SK-N-SH (cell line): ENCODE measurements at regions not wholly inside any gene's neighbourhood (a gene's known extent, or its start where the extent isn't known, plus 50 kb on each side); places are given as distances from the start of the nearest gene placed in this dataset.

ENCODE experiments used
- CTCF ChIA-PET: fragments of 300-600, 350-600 bp; formaldehyde crosslinking; extraction: SDS; loops from one replicate; lab custom pipeline; 2021; lab: Yijun Ruan, JAX
- POLR2A ChIA-PET: fragments of 350-600 bp; sonication (Branson Sonifier 250); formaldehyde crosslinking; extraction: SDS; loops from one replicate; lab custom pipeline; 2020; ENCODE audit warnings: antibody characterized with exemption, inconsistent platforms; lab: Yijun Ruan, JAX
- DNase-seq: peaks from one replicate; pipeline ENCODE4 v3.0.0; 2012
- H2AFZ ChIP-seq: fragments of 200-600 bp; sonication (generic); 2 replicates; pipeline ENCODE4 v1.8.1; 2016; ENCODE audit warnings: antibody characterized with exemption, mild to moderate bottlenecking, low read depth
- H3F3A ChIP-seq: fragments of 200-600 bp; sonication (generic); replicated peaks from 2 replicates; pipeline ENCODE3; 2016; ENCODE audit warnings: antibody characterized with exemption, mild to moderate bottlenecking; ENCODE audit not compliant: insufficient read depth
- H3K27ac ChIP-seq, 2 experiments: fragments of 200-500 bp in 1 of 2; fragments of 200-600 bp in 1 of 2; sonication (Bioruptor generic) in 1 of 2; sonication (generic), shearing (Covaris generic) in 1 of 2; 2 replicates each; pipeline versions ENCODE4 v1.5.1 to v1.6.1; 2014 to 2016; ENCODE audit warnings: low read depth in 2 of 2, inconsistent platforms in 1 of 2, low read length in 1 of 2, mild to moderate bottlenecking in 1 of 2, mixed read lengths in 1 of 2
- H3K27me3 ChIP-seq: fragments of 200-600 bp; sonication (generic), shearing (Covaris generic); 2 replicates; pipeline ENCODE4 v1.6.1; 2016; ENCODE audit warnings: mixed run types; ENCODE audit not compliant: insufficient read depth
- H3K36me3 ChIP-seq, 2 experiments: fragments of 200-500 bp in 1 of 2; fragments of 200-600 bp in 1 of 2; sonication (Bioruptor generic) in 1 of 2; sonication (generic) in 1 of 2; replicated peaks in 1 of 2; 2 replicates each; pipeline versions ENCODE3 to v1.5.1; 2014 to 2016; ENCODE audit warnings: low read length in 1 of 2, mild to moderate bottlenecking in 1 of 2; ENCODE audit not compliant: insufficient read depth in 2 of 2, control insufficient read depth in 1 of 2
- H3K4me1 ChIP-seq, 2 experiments: fragments of 200-500 bp in 1 of 2; fragments of 200-600 bp in 1 of 2; sonication (Bioruptor generic) in 1 of 2; sonication (generic), shearing (Covaris generic) in 1 of 2; 2 replicates each; pipeline versions ENCODE4 v1.5.1 to v1.6.1; 2014 to 2016; ENCODE audit warnings: low read depth in 1 of 2, low read length in 1 of 2, mixed run types in 1 of 2; ENCODE audit not compliant: insufficient read depth in 2 of 2, control insufficient read depth in 1 of 2
- H3K4me2 ChIP-seq: fragments of 200-600 bp; sonication (generic), shearing (Covaris generic); 2 replicates; pipeline ENCODE4 v1.6.1; 2017; ENCODE audit warnings: mixed run types
- H3K4me3 ChIP-seq, 2 experiments: fragments of 200-500 bp in 1 of 2; fragments of 200-600 bp in 1 of 2; sonication (Bioruptor generic) in 1 of 2; sonication (generic), shearing (Covaris generic) in 1 of 2; 2 replicates each; pipeline versions ENCODE4 v1.5.1 to v1.8.1; 2014 to 2016; ENCODE audit warnings: low read depth in 2 of 2, inconsistent platforms in 1 of 2, low read length in 1 of 2, mild to moderate bottlenecking in 1 of 2, mixed read lengths in 1 of 2, moderate library complexity in 1 of 2
- H3K79me2 ChIP-seq: fragments of 200-600 bp; sonication (generic); 2 replicates; pipeline ENCODE4 v1.8.1; 2017; ENCODE audit warnings: mild to moderate bottlenecking; ENCODE audit not compliant: insufficient read depth
- H3K9ac ChIP-seq: fragments of 200-600 bp; sonication (generic); 2 replicates; pipeline ENCODE4 v1.6.1; 2017; ENCODE audit warnings: mixed run types
- H3K9me2 ChIP-seq: fragments of 200-600 bp; sonication (generic); 2 replicates; pipeline ENCODE4 v1.6.1; 2017; ENCODE audit warnings: mixed run types
- H3K9me3 ChIP-seq: fragments of 200-600 bp; sonication (generic); 2 replicates; pipeline ENCODE4 v1.6.1; 2017; ENCODE audit warnings: mixed run types, mild to moderate bottlenecking, moderate library complexity
- H4K20me1 ChIP-seq: fragments of 200-600 bp; sonication (generic); 2 replicates; pipeline ENCODE4 v1.6.1; 2017; ENCODE audit warnings: mild to moderate bottlenecking, mixed run types; ENCODE audit not compliant: insufficient read depth
- EP300 ChIP-seq, 2 experiments: IDR thresholded peaks; 2 replicates each; pipeline versions ENCODE4 v1.4.0 to v1.6.1; 2012; ENCODE audit warnings: borderline replicate concordance in 1 of 2, low read depth in 1 of 2, low read length in 1 of 2
- EZH2phosphoT487 ChIP-seq: fragments of 200-600 bp; sonication (generic); IDR thresholded peaks from 2 replicates; pipeline ENCODE4 v1.6.1; 2017; ENCODE audit warnings: low read depth, mixed run types, mild to moderate bottlenecking, antibody characterized with exemption, moderate library complexity, borderline replicate concordance
- FOSL2 ChIP-seq: IDR thresholded peaks from 2 replicates; pipeline ENCODE4 v1.4.0; 2012; ENCODE audit warnings: low read depth, mild to moderate bottlenecking, moderate library complexity, borderline replicate concordance
- FOXM1 ChIP-seq: IDR thresholded peaks from 2 replicates; pipeline ENCODE4 v1.4.0; 2012; ENCODE audit warnings: low read depth, mild to moderate bottlenecking
- GABPA ChIP-seq: IDR thresholded peaks from 2 replicates; pipeline ENCODE4 v1.4.0; 2012; ENCODE audit warnings: low read depth, mild to moderate bottlenecking
- JUND ChIP-seq: IDR thresholded peaks from 2 replicates; pipeline ENCODE4 v1.4.0; 2012
- MAX ChIP-seq: IDR thresholded peaks from 2 replicates; pipeline ENCODE4 v1.4.0; 2012; ENCODE audit warnings: low read depth
- MEF2A ChIP-seq: IDR thresholded peaks from 2 replicates; pipeline ENCODE4 v1.4.0; 2012; ENCODE audit warnings: low read depth, borderline replicate concordance
- MXI1 ChIP-seq: IDR thresholded peaks from 2 replicates; pipeline ENCODE4 v1.6.1; 2012; ENCODE audit warnings: mild to moderate bottlenecking, low read depth, low read length, improper control_type of control experiment
- NFIC ChIP-seq: IDR thresholded peaks from 2 replicates; pipeline ENCODE4 v1.4.0; 2012; ENCODE audit warnings: borderline replicate concordance
- PBX3 ChIP-seq: IDR thresholded peaks from 2 replicates; pipeline ENCODE4; 2012
- RAD21 ChIP-seq: IDR thresholded peaks from 2 replicates; pipeline ENCODE4 v1.6.1; 2012; ENCODE audit warnings: mild to moderate bottlenecking, low read length
- RCOR1 ChIP-seq: fragments of 150-350 bp; IDR thresholded peaks from 2 replicates; pipeline ENCODE4 v1.6.1; 2017; ENCODE audit warnings: antibody characterized with exemption, low read length
- RFX5 ChIP-seq: IDR thresholded peaks from 2 replicates; pipeline ENCODE4 v1.6.1; 2012; ENCODE audit warnings: mild to moderate bottlenecking, improper control_type of control experiment, low read length
- SMC3 ChIP-seq: IDR thresholded peaks from 2 replicates; pipeline ENCODE4 v1.6.1; 2012; ENCODE audit warnings: low read depth, low read length, improper control_type of control experiment
- TCF12 ChIP-seq: IDR thresholded peaks from 2 replicates; pipeline ENCODE4 v1.4.0; 2012
- TEAD4 ChIP-seq: IDR thresholded peaks from 2 replicates; pipeline ENCODE4 v1.4.0; 2012; ENCODE audit warnings: mild to moderate bottlenecking, borderline replicate concordance; ENCODE audit not compliant: insufficient read depth
- USF1 ChIP-seq: IDR thresholded peaks from 2 replicates; pipeline ENCODE4 v1.4.0; 2012; ENCODE audit warnings: low read depth, borderline replicate concordance
- USF2 ChIP-seq: fragments of 150-350 bp; IDR thresholded peaks from 2 replicates; pipeline ENCODE4 v1.6.1; 2017; ENCODE audit warnings: antibody characterized with exemption, low read length, low read depth, borderline replicate concordance
- YY1 ChIP-seq: IDR thresholded peaks from 2 replicates; pipeline ENCODE4 v1.4.0; 2012; ENCODE audit warnings: low read depth, mild to moderate bottlenecking
- WGBS: methylation state at CpG from one replicate; pipeline ENCODE4 v1.1.6; 2017; ENCODE audit warnings: low lambda C conversion rate; 5-methylcytosine and 5-hydroxymethylcytosine counted together

- no peak overlapping the region for H3K27ac ChIP-seq
- H4K20me1 ChIP-seq: no peaks in the 10 kb centered on the region
- H3K27me3 ChIP-seq: no peaks in the 10 kb centered on the region
- no peak for DNase-seq
- H3K9me3 ChIP-seq: no peaks in the 10 kb centered on the region
- H3K4me1 ChIP-seq: no peaks in the 10 kb centered on the region
- no peak overlapping the region for H3K4me3 ChIP-seq
- no peaks in the 10 kb centered on the region for H3K36me3 ChIP-seq
- no peak overlapping the region for H3K9ac ChIP-seq
- H3K9me2 ChIP-seq: no peaks in the 10 kb centered on the region; the same call in 1 of the 2 replicates
- H3K79me2 ChIP-seq: no peaks in the 10 kb centered on the region
- POLR2A ChIA-PET: no interaction called here
- TF ChIP-seq EP300 (IDR thresholded peaks at IDR 0.05; ENCODE audit: borderline replicate concordance in 1 of 2, low read depth in 1 of 2, low read length in 1 of 2) (no peak), TCF12 (no peak), FOSL2 (no peak), MXI1 (no peak), USF1 (no peak), YY1 (no peak)
- TF ChIP-seq, all 33 proteins: peak for 0
- CTCF ChIA-PET: interaction anchor here (0.6 to 1.3 kb wide), 3 partner anchors 8 to 295 kb away, joined by 3 to 4 read pairs (median 3); no protein-coding TSS in a partner anchor
- no peak overlapping the region for H2AFZ ChIP-seq
- H3F3A ChIP-seq: no peaks in the 10 kb centered on the region
- no peak overlapping the region for H3K4me2 ChIP-seq
Observed at GRCh38 chr7:109835577-109835976, 1255.3 kb upstream of the LRRN3 start.

GRCh38 chr7:109836016-109836415 lies 1254.9 kb upstream of the LRRN3 start:
- DNase-seq: no peak
- Histone ChIP-seq H3K27ac (no peak overlapping the region), H3K9ac (no peak overlapping the region), H3K4me1 (no peaks in the 10 kb centered on the region), H2AFZ (no peak overlapping the region), H3K27me3 (no peaks in the 10 kb centered on the region), H3K9me2 (no peaks in the 10 kb centered on the region; the same call in 1 of the 2 replicates), H4K20me1 (no peaks in the 10 kb centered on the region), H3K36me3 (no peaks in the 10 kb centered on the region), H3K4me3 (no peak overlapping the region), H3K4me2 (no peak overlapping the region), H3K9me3 (no peaks in the 10 kb centered on the region), H3F3A (no peaks in the 10 kb centered on the region), H3K79me2 (no peaks in the 10 kb centered on the region)
- TF ChIP-seq PBX3: no peak
- no peak for TF ChIP-seq JUND
- TF ChIP-seq TEAD4: no peak
- TF ChIP-seq RAD21: no peak
- POLR2A ChIA-PET: no interaction called here
- CTCF ChIA-PET: interaction anchor here (0.6 to 1.3 kb wide), 4 partner anchors 8 to 357 kb away, joined by 3 to 4 read pairs (median 3); no protein-coding TSS in a partner anchor
- WGBS: 22% methylated on average over 3 of the region's 3 CpGs

GRCh38 chr7:109842386-109842785 lies 1248.5 kb upstream of the LRRN3 start:
- H4K20me1 ChIP-seq: no peaks in the 10 kb centered on the region
- 30% methylated on average over 4 of the region's 4 CpGs for WGBS
- H3K9me3 ChIP-seq: no peaks in the 10 kb centered on the region; the same call in 1 of the 2 replicates
- no peaks in the 10 kb centered on the region for H3F3A ChIP-seq
- CTCF ChIA-PET: interaction anchor here (1.0 to 3.8 kb wide), 3 partner anchors 599 to 1310 kb away, joined by 3 to 20 read pairs (median 3); partner anchors contain the start of gene LRRN3
- no peak overlapping the region for H3K4me3 ChIP-seq
- no peaks in the 10 kb centered on the region for H3K79me2 ChIP-seq
- no peaks in the 10 kb centered on the region for H3K9me2 ChIP-seq
- H3K4me2 ChIP-seq: no peak overlapping the region
- no peak overlapping the region for H2AFZ ChIP-seq
- no peaks in the 10 kb centered on the region for H3K36me3 ChIP-seq
- TF ChIP-seq USF2 (no peak), MAX (no peak), EZH2phosphoT487 (no peak), FOXM1 (no peak), TCF12 (no peak), RCOR1 (no peak), RFX5 (no peak), USF1 (no peak), JUND (no peak), GABPA (no peak), SMC3 (no peak), NFIC (no peak), MEF2A (no peak), FOSL2 (no peak)
- TF ChIP-seq, all 33 proteins: peak for 0
- no peak overlapping the region for H3K9ac ChIP-seq
- no peaks in the 10 kb centered on the region; a peak in 1 of 4 replicates for H3K4me1 ChIP-seq
- no peak overlapping the region for H3K27ac ChIP-seq
- no peak for DNase-seq
- no peaks in the 10 kb centered on the region for H3K27me3 ChIP-seq
- POLR2A ChIA-PET: no interaction called here
